ENCODE measurements at regions not wholly inside any gene's neighbourhood (a gene's known extent, or its start where the extent isn't known, plus 50 kb on each side); places are given as distances from the start of the nearest gene placed in this dataset.

DNA sequence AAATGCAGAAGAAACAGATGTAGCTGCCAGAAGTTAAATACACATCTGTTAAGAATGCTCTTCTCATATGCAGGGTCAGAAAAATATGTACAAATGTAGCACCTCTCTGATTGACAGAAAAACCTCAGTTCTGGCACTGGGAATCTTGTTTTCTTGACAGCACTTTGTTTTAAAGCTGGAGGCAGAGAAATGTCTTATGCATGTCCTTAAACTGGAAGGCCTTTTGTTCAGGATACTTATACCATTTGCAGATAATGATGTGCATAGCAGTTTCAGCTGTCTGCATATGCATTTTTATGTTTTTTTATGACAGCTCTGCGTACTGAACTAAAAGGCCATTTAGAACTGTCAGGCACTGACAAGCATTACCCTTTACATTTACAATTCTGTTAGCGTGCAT is 567.9 kb downstream of the EBF1 start:
- no peak overlapping the region for H3K4me3 ChIP-seq (ENCODE audit: low read depth, low read length)
- no CpG with 5 or more reads among the region's 2 CpGs for WGBS (ENCODE audit: insufficient coverage)
- peak in 1 of 6 donors; percentile 69 for DNase-seq (ENCODE audit: low read depth in 4 of 6, low spot score in 6 of 6)
- no peaks in the 10 kb centered on the region for H3K36me3 ChIP-seq (ENCODE audit: control insufficient read depth, insufficient read depth, low read length)
- no peaks in the 10 kb centered on the region for H3K9me3 ChIP-seq (ENCODE audit: control insufficient read depth, insufficient read depth, low read length)
- no peak overlapping the region for H3K27ac ChIP-seq (ENCODE audit: low read depth, low read length)
- no peaks in the 10 kb centered on the region for H3K4me1 ChIP-seq (ENCODE audit: control insufficient read depth, insufficient read depth, low read length)
- H3K27me3 ChIP-seq (ENCODE audit: control insufficient read depth, insufficient read depth, low read length), result no peaks in the 10 kb centered on the region

DNA sequence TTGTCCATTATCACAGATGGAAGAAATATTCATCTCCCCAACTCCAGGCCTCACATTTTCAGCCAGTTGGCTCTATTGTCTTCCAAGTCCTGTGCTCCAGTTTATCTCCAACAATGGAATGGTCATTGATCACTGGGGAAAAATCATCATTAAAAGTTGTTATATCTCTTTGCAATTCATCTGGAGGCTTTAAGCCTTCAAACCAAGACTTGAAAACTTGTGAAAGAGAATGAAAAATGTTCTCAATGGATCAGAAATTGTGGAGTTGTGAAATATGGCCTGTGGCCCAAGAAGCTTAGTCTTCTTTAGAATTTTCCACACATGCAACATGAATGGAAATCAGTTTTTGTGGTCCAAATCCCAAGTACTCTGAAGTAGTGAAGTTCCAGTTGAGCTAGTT is 569.6 kb downstream of the EBF1 start:
- H3K4me1 ChIP-seq (ENCODE audit: control insufficient read depth, insufficient read depth, low read length), result no peaks in the 10 kb centered on the region
- no peak for DNase-seq (ENCODE audit: low read depth in 4 of 6, low spot score in 6 of 6)
- H3K4me3 ChIP-seq (ENCODE audit: low read depth, low read length), result no peak overlapping the region
- no peaks in the 10 kb centered on the region for H3K36me3 ChIP-seq (ENCODE audit: control insufficient read depth, insufficient read depth, low read length)
- H3K27ac ChIP-seq (ENCODE audit: low read depth, low read length), result no peak overlapping the region
- no peaks in the 10 kb centered on the region for H3K27me3 ChIP-seq (ENCODE audit: control insufficient read depth, insufficient read depth, low read length)
- H3K9me3 ChIP-seq (ENCODE audit: control insufficient read depth, insufficient read depth, low read length), result no peaks in the 10 kb centered on the region

DNA sequence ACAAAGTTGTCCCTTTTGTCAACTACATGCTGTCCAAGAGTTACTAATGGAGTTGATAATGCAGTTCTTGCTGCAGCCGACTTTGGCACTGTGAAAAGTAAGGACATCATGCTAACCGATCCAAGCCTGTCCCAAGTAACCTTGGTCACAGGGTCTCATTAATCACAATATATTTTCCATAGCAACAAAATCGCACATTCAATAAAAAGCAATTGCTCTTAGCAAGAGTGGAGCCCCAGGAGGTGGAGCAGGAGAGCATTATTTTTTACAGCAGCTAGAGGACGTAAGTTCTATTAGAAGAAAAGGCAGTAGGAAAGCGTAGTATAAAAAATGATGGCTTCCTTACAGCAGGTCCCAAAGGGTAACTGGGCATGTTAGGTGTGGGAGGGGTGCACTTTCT is 570.3 kb downstream of the EBF1 start:
- H3K4me3 ChIP-seq (ENCODE audit: low read depth, low read length), result no peak overlapping the region
- H3K4me1 ChIP-seq (ENCODE audit: control insufficient read depth, insufficient read depth, low read length), result no peaks in the 10 kb centered on the region
- 62% methylated on average over 3 of the region's 5 CpGs for WGBS (ENCODE audit: insufficient coverage)
- H3K27me3 ChIP-seq (ENCODE audit: control insufficient read depth, insufficient read depth, low read length), result no peaks in the 10 kb centered on the region
- H3K27ac ChIP-seq (ENCODE audit: low read depth, low read length), result no peak overlapping the region
- H3K9me3 ChIP-seq (ENCODE audit: control insufficient read depth, insufficient read depth, low read length), result no peaks in the 10 kb centered on the region
- H3K36me3 ChIP-seq (ENCODE audit: control insufficient read depth, insufficient read depth, low read length), result no peaks in the 10 kb centered on the region
- DNase-seq (ENCODE audit: low read depth in 4 of 6, low spot score in 6 of 6), result peak in 1 of 6 donors; percentile 32

DNA sequence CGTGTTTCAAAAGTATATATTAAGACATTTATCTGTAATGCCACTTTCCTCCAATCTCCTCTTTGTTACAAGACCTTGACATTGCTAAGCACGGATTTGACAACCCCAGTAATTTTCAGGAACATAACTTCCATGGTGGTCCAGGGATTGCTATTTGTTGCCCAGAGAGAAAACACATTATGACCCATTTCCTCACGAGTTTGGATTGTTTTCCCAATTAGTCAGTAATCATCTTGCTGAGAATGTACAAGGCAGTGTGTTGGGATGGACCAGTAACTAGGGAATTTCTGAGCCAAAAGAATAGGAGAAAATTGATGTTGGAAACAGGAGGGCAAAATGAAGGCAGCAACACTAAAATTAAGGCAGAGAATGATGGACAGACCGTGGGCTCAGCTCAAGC is 574.1 kb downstream of the EBF1 start:
- no peak for DNase-seq (ENCODE audit: low read depth in 4 of 6, low spot score in 6 of 6)
- Histone ChIP-seq H3K27me3 (ENCODE audit: control insufficient read depth, insufficient read depth, low read length) (no peaks in the 10 kb centered on the region), H3K4me1 (ENCODE audit: control insufficient read depth, insufficient read depth, low read length) (no peaks in the 10 kb centered on the region), H3K4me3 (ENCODE audit: low read depth, low read length) (no peak overlapping the region), H3K27ac (ENCODE audit: low read depth, low read length) (no peak overlapping the region), H3K9me3 (ENCODE audit: control insufficient read depth, insufficient read depth, low read length) (no peaks in the 10 kb centered on the region), H3K36me3 (ENCODE audit: control insufficient read depth, insufficient read depth, low read length) (no peaks in the 10 kb centered on the region)
- WGBS (ENCODE audit: insufficient coverage), result 100% methylated on average over 1 of the region's 4 CpGs

DNA sequence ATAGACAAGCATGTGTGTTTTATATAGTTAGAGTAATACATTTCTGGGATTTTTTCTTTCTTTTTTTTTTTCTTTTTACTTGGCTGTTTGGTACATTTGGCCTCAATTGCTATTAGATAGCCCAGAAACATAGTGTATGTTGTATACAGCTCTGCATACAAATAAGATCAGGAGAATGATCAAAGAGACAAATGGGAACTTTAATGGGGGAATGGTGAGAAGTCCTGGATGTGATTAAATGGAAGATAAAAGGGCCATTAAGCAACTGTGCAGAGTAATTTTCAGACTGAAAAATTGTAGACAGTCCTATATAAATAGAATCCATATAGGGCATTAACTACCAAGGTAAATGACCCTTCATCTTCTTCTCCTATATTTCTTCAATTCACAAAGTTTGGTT is 575.6 kb downstream of the EBF1 start:
- peak in 1 of 6 donors; percentile 54 for DNase-seq (ENCODE audit: low read depth in 4 of 6, low spot score in 6 of 6)
- H3K36me3 ChIP-seq (ENCODE audit: control insufficient read depth, insufficient read depth, low read length), result no peaks in the 10 kb centered on the region
- H3K27ac ChIP-seq (ENCODE audit: low read depth, low read length), result peak overlapping the region; percentile 29
- H3K4me1 ChIP-seq (ENCODE audit: control insufficient read depth, insufficient read depth, low read length), result no peaks in the 10 kb centered on the region
- H3K27me3 ChIP-seq (ENCODE audit: control insufficient read depth, insufficient read depth, low read length), result no peaks in the 10 kb centered on the region
- H3K4me3 ChIP-seq (ENCODE audit: low read depth, low read length), result no peak overlapping the region
- H3K9me3 ChIP-seq (ENCODE audit: control insufficient read depth, insufficient read depth, low read length), result no peaks in the 10 kb centered on the region

DNA sequence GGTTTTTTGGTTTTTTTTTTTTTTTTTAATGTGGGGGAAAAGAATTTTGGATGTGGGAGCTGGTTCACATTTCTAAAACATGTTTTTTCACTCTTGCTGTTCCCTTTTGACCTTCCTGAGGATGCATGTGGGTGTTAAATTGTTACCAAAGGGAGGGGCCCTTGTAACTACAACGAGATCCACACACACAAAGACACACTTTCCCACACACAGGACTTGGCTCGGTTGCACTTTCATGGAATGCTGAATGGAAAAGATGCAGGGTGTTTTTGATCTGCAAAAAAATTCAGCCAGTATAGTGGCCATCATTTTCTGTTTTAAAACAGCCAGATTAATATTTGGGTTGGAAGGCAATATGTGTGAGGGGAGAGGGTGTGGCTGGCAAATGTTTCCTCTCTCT is 576.9 kb downstream of the EBF1 start:
- no CpG with 5 or more reads among the region's 2 CpGs for WGBS (ENCODE audit: insufficient coverage)
- H3K36me3 ChIP-seq (ENCODE audit: control insufficient read depth, insufficient read depth, low read length), result no peaks in the 10 kb centered on the region
- H3K4me1 ChIP-seq (ENCODE audit: control insufficient read depth, insufficient read depth, low read length), result no peaks in the 10 kb centered on the region
- peak in 1 of 6 donors; percentile 26 for DNase-seq (ENCODE audit: low read depth in 4 of 6, low spot score in 6 of 6)
- no peak overlapping the region for H3K27ac ChIP-seq (ENCODE audit: low read depth, low read length)
- H3K9me3 ChIP-seq (ENCODE audit: control insufficient read depth, insufficient read depth, low read length), result no peaks in the 10 kb centered on the region
- no peaks in the 10 kb centered on the region for H3K27me3 ChIP-seq (ENCODE audit: control insufficient read depth, insufficient read depth, low read length)
- no peak overlapping the region for H3K4me3 ChIP-seq (ENCODE audit: low read depth, low read length)

DNA sequence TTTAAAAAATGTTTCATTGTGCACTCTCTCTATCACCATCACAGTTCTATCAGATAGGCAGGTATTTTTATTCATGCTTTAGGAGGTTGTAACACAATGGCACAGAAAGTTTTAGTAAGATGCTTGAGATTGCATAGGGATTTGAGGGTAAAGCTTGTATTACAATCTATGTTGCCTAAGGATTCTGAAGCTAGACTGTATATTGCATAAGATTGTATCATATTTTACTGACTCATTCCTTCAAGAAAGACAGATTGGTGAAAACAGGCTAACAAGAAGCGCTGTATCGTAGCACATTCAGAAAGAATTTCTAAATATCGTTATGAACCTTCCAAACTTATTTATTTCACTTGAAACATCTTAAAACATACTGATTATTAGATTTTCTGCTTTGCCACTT is 577.7 kb downstream of the EBF1 start:
- H3K36me3 ChIP-seq (ENCODE audit: control insufficient read depth, insufficient read depth, low read length), result no peaks in the 10 kb centered on the region
- H3K4me3 ChIP-seq (ENCODE audit: low read depth, low read length), result no peak overlapping the region
- DNase-seq (ENCODE audit: low read depth in 4 of 6, low spot score in 6 of 6), result no peak
- H3K27ac ChIP-seq (ENCODE audit: low read depth, low read length), result no peak overlapping the region
- H3K4me1 ChIP-seq (ENCODE audit: control insufficient read depth, insufficient read depth, low read length), result no peaks in the 10 kb centered on the region
- no CpG with 5 or more reads among the region's 3 CpGs for WGBS (ENCODE audit: insufficient coverage)
- H3K9me3 ChIP-seq (ENCODE audit: control insufficient read depth, insufficient read depth, low read length), result no peaks in the 10 kb centered on the region
- H3K27me3 ChIP-seq (ENCODE audit: control insufficient read depth, insufficient read depth, low read length), result no peaks in the 10 kb centered on the region

DNA sequence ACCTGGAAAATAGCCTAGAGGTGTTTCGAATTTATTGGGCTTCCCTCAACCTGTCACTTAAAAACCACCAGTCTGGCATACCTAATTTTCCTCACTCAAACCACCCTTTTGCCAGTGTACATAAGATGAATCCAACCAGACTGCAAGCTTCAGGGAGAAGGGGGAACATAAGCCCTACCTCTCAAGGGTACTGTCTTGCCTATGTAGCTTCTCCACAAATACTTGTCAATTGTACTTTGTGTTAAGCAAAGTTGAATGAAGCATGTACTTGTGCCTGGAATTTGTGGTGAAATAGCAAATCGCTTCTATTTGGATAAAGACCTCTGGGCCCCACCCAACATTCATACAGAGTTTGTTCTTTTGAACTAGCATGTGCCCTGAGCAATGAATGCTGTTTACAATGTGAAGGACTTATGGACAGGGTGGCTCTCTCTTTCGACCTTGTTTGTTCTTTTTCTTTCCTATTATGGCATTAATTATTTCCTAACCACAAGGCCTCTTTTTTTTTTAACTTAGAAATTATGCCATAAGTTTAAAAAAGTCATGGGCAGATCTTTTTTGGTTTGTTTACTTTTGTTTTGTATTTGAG is 580.2 kb downstream of the EBF1 start:
- Histone ChIP-seq H3K4me1 (ENCODE audit: control insufficient read depth, insufficient read depth, low read length) (no peaks in the 10 kb centered on the region), H3K9me3 (ENCODE audit: control insufficient read depth, insufficient read depth, low read length) (no peaks in the 10 kb centered on the region)
- WGBS (ENCODE audit: insufficient coverage), result no CpG with 5 or more reads among the region's 3 CpGs

DNA sequence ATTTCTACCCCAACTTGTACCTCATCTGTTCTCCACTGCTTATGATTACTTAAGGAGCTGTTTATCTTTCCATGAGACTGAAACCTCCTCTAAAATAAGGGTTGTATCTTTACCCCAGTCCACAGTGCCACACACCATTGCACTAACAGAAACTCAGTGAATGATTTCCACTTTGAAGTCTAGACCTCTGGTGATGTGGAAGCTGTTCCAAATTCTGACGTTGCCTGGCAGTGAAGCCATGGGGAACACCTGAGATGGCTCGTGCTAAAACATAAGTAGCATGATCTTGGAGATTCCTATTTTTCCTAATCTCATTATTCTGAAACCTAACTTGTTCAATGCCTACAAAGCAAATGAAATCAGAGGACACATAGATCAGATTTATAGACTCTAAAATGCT is 583.2 kb downstream of the EBF1 start:
- Histone ChIP-seq H3K36me3 (ENCODE audit: control insufficient read depth, insufficient read depth, low read length) (no peaks in the 10 kb centered on the region), H3K4me3 (ENCODE audit: low read depth, low read length) (no peak overlapping the region), H3K4me1 (ENCODE audit: control insufficient read depth, insufficient read depth, low read length) (no peaks in the 10 kb centered on the region), H3K27ac (ENCODE audit: low read depth, low read length) (no peak overlapping the region), H3K9me3 (ENCODE audit: control insufficient read depth, insufficient read depth, low read length) (no peaks in the 10 kb centered on the region), H3K27me3 (ENCODE audit: control insufficient read depth, insufficient read depth, low read length) (no peaks in the 10 kb centered on the region)
- DNase-seq (ENCODE audit: low read depth in 4 of 6, low spot score in 6 of 6), result no peak
- no CpG with 5 or more reads among the region's 2 CpGs for WGBS (ENCODE audit: insufficient coverage)

More for the DNA sequence above, 580.2 kb downstream of the EBF1 start:
- Histone ChIP-seq H3K27ac (ENCODE audit: low read depth, low read length) (no peak overlapping the region), H3K4me3 (ENCODE audit: low read depth, low read length) (no peak overlapping the region), H3K36me3 (ENCODE audit: control insufficient read depth, insufficient read depth, low read length) (no peaks in the 10 kb centered on the region), H3K27me3 (ENCODE audit: control insufficient read depth, insufficient read depth, low read length) (no peaks in the 10 kb centered on the region)
- no peak for DNase-seq (ENCODE audit: low read depth in 4 of 6, low spot score in 6 of 6)

DNA sequence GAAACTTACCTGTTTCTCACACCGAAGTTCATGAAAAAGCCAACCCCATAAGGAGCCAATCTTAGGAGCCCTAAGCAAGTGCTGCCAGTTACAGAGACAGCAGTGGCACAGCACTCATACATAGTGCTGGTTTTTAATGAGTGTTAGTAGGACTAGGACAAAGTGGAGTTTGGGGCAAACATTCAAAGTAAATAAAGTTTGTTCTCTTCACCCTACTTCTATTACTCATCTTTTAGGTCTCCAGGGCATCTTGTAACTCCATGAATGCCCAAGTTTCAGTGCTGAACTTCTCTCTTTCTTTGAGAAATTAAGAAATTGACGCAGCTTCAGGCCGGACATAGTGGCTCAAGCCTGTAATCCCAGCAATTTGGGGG is 584.7 kb downstream of the EBF1 start:
- no peaks in the 10 kb centered on the region for H3K4me1 ChIP-seq (ENCODE audit: control insufficient read depth, insufficient read depth, low read length)
- H3K27me3 ChIP-seq (ENCODE audit: control insufficient read depth, insufficient read depth, low read length), result no peaks in the 10 kb centered on the region
- H3K36me3 ChIP-seq (ENCODE audit: control insufficient read depth, insufficient read depth, low read length), result no peaks in the 10 kb centered on the region
- no peaks in the 10 kb centered on the region for H3K9me3 ChIP-seq (ENCODE audit: control insufficient read depth, insufficient read depth, low read length)
- WGBS (ENCODE audit: insufficient coverage), result 100% methylated on average over 1 of the region's 3 CpGs
- no peak overlapping the region for H3K4me3 ChIP-seq (ENCODE audit: low read depth, low read length)
- no peak overlapping the region for H3K27ac ChIP-seq (ENCODE audit: low read depth, low read length)
- no peak for DNase-seq (ENCODE audit: low read depth in 4 of 6, low spot score in 6 of 6)

All from spinal cord (tissue), 9 donors.